ENCODE measurements at regions not wholly inside any gene's neighbourhood (a gene's known extent, or its start where the extent isn't known, plus 50 kb on each side); places are given as distances from the start of the nearest gene placed in this dataset.

- TF ChIP-seq CTCF (tag by site-specific recombination; IDR thresholded peaks at IDR 0.05) (no peak), TCF7L2 (IDR thresholded peaks at IDR 0.05; ENCODE audit: borderline replicate concordance, low read depth, low read length) (no peak), GLI4 (tag by site-specific recombination; IDR thresholded peaks at IDR 0.05) (no peak), SALL2 (tag by site-specific recombination; IDR thresholded peaks at IDR 0.05; ENCODE audit: borderline replicate concordance) (no peak), ZNF76 (tag by site-specific recombination; IDR thresholded peaks at IDR 0.05; ENCODE audit: borderline replicate concordance, low read depth) (no peak), KLF16 (tag by site-specific recombination; IDR thresholded peaks at IDR 0.05) (no peak)
Measured at GRCh38 chr21:17911628-17912027, 92.5 kb upstream of the C21orf91 start.
